HFF-Myc (cell line): ENCODE measurements at regions not wholly inside any gene's neighbourhood (a gene's known extent, or its start where the extent isn't known, plus 50 kb on each side); places are given as distances from the start of the nearest gene placed in this dataset.

Experiments
- DNase-seq: peaks from one replicate; pipeline ENCODE4 v3.0.0-alpha.2; 2011; ENCODE audit warnings: low read depth; ENCODE audit errors: extremely low read depth
- H3K4me3 ChIP-seq: replicated peaks from 2 replicates; pipeline ENCODE4 v1.5.1; 2011; ENCODE audit warnings: low read depth, mild to moderate bottlenecking, control low read depth, low read length
- TF ChIP-seq, protein P1 (sequence below): IDR thresholded peaks from 2 replicates; pipeline ENCODE4 v1.5.1; 2012; ENCODE audit warnings: mild to moderate bottlenecking, low read depth, low read length, control low read depth; ENCODE audit errors: missing control alignments

DNA sequence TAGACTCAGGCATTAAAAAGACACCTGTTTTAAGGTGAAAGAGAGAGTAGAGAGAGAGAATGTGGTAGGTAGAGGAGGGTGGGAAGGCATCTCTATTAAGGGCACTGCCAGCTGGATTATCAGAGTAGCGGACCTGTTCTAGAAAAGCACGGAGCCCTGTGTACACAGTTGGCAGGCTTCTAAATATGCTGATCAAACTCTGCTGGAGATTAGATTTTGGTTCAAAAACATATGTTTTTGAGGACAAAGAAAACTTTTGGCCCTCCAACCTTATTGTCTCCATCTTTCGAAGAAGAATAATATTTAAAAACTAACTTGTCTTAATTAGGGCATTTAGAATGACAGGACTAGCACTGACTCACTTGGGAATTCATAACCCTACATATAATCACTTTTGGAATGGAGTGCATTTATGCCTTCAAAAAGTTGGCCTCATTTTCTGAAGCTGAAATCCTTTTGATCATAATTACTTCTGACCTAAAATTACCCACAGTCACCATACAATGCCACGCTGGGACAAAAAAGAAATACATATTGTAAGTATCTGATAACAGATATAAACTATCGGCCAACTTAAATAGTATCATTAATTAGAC lies 254.6 kb downstream of the MEIS1 start:
- TF ChIP-seq, protein P1, sequence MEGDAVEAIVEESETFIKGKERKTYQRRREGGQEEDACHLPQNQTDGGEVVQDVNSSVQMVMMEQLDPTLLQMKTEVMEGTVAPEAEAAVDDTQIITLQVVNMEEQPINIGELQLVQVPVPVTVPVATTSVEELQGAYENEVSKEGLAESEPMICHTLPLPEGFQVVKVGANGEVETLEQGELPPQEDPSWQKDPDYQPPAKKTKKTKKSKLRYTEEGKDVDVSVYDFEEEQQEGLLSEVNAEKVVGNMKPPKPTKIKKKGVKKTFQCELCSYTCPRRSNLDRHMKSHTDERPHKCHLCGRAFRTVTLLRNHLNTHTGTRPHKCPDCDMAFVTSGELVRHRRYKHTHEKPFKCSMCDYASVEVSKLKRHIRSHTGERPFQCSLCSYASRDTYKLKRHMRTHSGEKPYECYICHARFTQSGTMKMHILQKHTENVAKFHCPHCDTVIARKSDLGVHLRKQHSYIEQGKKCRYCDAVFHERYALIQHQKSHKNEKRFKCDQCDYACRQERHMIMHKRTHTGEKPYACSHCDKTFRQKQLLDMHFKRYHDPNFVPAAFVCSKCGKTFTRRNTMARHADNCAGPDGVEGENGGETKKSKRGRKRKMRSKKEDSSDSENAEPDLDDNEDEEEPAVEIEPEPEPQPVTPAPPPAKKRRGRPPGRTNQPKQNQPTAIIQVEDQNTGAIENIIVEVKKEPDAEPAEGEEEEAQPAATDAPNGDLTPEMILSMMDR, result no peak
- no peak overlapping the region for H3K4me3 ChIP-seq
- no peak for DNase-seq

DNA sequence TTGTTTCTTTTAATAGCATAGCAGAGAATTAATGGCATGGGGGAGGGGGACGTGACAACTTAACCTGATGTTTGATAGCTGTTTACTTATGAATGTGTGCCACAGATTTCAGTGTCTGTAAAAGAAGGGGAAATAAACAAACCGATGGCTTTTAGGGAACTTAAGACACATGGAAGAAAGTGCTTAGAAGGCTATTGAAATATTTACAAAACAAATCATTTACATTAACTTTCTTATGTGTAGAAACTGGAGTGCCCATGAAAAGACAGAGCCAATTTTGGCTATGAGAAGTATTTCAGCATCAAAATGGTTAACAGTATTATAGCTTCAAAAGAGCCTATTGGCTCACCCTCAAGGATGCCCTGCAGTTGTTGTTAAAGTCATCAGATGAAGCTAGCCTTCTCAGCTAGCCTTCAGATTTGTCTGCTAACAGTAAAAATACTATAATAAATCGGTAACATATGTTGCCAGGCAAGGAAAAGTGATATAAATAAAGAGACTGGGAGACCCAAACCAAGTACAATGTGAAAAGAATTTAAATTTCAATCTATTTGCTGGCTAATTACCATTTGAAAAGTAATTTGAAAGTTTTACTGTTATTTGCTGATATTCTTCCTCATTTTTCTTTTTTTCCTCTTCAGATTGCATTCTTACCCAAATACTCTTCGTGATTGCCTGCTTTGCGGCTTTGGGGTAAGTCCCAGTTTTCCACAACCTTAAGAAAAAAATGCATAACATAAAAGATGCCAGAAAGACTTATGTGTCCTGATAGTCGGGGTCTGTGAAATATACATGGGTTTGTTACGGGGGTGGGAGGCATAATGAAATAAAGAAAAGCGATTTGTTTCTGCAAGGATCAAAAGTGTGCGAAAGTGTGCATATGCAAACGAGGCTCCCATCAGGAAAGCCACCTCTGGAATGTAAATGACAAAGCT lies 256.4 kb downstream of the MEIS1 start:
- TF ChIP-seq, protein P1, result no peak
- DNase-seq, result no peak
- H3K4me3 ChIP-seq, result no peak overlapping the region

DNA sequence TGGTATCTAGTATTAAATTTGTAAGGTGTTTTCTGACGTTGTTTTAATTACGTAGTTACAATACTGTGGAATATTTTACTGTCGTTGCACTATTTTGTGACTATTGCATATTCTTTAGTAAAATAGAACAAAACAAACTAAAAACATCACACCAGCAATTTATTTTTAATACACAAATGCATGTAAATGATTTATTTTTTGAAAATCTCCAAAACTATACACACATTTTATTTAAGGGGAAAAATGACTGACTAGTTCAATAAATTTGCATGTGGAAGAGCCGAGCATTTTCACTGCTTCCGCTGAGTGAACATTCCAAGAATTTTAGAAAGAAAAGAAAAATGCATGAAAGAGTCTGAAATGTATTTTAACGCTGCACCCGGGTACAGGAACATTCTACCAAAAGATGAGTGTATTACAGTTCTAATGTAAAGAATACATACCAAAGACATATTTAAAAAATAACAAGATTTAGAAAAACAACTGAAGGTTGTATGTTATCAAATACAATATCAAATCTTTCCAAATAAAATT lies 257.7 kb downstream of the MEIS1 start:
- DNase-seq, result no peak
- no peak overlapping the region for H3K4me3 ChIP-seq
- TF ChIP-seq, protein P1, result no peak

DNA sequence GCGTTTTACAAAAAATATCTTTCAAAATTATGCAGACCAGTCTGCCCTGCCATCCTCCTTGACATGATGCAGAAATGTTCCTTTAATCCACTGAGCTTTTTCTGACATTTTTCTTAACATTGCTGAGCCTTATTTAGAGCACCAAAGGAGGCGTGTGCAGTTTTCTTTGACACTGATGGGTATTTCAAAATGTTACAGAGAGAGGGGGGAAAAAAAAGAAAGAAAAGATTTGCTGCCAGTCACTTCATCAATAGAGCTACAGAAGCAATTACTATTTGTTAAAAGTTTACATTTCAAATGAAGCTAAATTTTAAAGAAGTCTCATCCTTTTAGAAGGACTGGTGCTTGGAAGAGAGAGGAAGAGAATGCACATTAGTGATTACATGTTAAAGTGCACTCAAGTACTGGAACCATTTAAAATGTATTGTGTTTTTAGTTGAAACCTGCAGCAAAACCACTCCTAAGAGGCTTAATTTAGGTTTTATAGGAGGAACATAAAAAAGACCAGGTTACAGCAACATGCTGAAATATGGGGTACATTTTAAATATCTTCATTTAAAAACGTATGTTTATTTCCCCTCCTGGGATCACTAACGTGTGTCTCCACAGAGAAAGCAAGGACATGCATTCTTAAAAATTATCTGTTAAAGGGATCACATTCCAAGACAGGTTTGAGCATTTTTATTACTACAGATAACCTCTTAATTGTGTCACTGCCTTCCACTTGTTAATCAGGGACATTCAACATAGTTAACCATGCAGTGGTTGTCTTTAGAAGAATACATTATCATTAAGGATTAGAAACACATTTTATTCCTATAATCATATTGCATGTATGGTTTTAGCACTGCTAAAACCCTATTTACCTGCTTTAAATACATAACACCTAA lies 258.4 kb downstream of the MEIS1 start:
- no peak overlapping the region for H3K4me3 ChIP-seq
- DNase-seq, result no peak
- TF ChIP-seq, protein P1, result no peak

DNA sequence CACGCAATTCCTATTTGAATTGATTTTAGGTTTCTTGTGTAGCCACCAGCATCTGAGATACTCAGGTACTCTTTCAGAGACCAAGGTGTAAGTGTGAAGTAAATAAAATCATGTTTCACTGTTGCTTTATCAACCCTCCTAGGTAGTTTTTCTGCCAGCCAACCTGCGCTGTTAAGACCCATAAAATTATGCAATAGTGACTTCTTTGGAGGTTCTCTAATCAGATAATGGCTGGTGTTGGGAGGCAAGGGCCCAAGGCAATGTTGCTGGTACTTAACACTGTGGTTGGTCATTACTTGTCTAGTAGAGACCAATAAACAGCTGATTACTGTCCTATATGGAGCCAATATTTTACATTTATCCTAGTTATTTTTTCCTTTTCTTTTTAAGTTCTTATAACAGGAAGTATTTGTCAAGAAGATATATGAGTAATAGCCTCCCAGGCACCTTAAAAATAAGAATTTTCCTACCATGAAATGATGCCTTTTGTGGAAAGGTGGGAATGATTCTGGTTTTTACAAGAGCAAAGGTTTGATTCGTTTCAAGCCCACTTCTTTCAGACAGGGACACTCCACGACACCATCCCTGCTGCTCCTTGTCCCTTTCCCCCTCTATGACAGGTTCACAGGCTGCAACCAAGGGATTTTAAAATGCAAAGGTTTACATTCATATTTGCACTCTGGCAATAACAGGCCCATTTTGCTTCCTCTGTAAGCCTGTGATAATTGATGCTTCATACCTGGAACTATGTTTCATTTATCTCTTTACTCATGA lies 259.3 kb downstream of the MEIS1 start:
- DNase-seq, result no peak
- no peak overlapping the region for H3K4me3 ChIP-seq
- TF ChIP-seq, protein P1, result no peak
